Vagina (tissue), 2 donors: ENCODE measurements at regions not wholly inside any gene's neighbourhood (a gene's known extent, or its start where the extent isn't known, plus 50 kb on each side); places are given as distances from the start of the nearest gene placed in this dataset.

Experiments used
- DNase-seq, 2 donors: peaks; one replicate each; pipeline ENCODE4 v3.0.0-alpha.2; 2017; ENCODE audit errors: extremely low spot score in 2 of 2
- H3K27ac ChIP-seq: fragments of 200-600 bp; sonication (generic); one replicate; pipeline ENCODE4 v1.5.1; 2019
- H3K27me3 ChIP-seq: fragments of 200-600 bp; sonication (generic); one replicate; pipeline ENCODE4 v1.5.1; 2019
- H3K36me3 ChIP-seq, 2 donors: fragments of 200-600 bp; sonication (generic); one replicate each; pipeline ENCODE4 v1.5.1; 2017 to 2019
- H3K4me1 ChIP-seq: fragments of 200-600 bp; sonication (generic); one replicate; pipeline ENCODE4 v1.5.1; 2019
- H3K4me3 ChIP-seq, 2 donors: fragments of 200-600 bp; sonication (generic); 1 replicate in 1 of 2; 2 replicates in 1 of 2; pipeline ENCODE4 v1.5.1; 2016 to 2019
- H3K9me3 ChIP-seq: fragments of 200-600 bp; sonication (generic); one replicate; pipeline ENCODE4 v1.5.1; 2019
- CTCF ChIP-seq, 3 experiments: fragments of 450-650 bp in 2 of 3; fragments of 200-600 bp in 1 of 3; sonication (generic) in 1 of 3; IDR thresholded peaks; one replicate each; pipeline ENCODE4 v1.5.1; 2017 to 2019; ENCODE audit warnings: antibody characterized with exemption in 3 of 3, mild to moderate bottlenecking in 2 of 3, moderate library complexity in 2 of 3
- POLR2A ChIP-seq, 2 donors: fragments of 450-650 bp; IDR thresholded peaks; one replicate each; pipeline ENCODE4 v1.6.1; 2017; ENCODE audit warnings: antibody characterized with exemption in 2 of 2, mild to moderate bottlenecking in 2 of 2, moderate library complexity in 2 of 2
- POLR2AphosphoS5 ChIP-seq, 2 donors: sonication (generic); formaldehyde crosslinking; IDR thresholded peaks; one replicate each; pipeline ENCODE4 v1.9.0; 2017; ENCODE audit warnings: antibody characterized with exemption in 2 of 2, mild to moderate bottlenecking in 2 of 2, low read depth in 1 of 2; ENCODE audit not compliant: insufficient read depth in 1 of 2
- intact Hi-C: fragments of 100-400 bp; cut with DNase I; formaldehyde crosslinking; loops from one replicate; pipeline ENCODE4 v1.15.1; 2023

GRCh38 chr11:79990141-79990540 lies 549.3 kb upstream of the TENM4 start:
- intact Hi-C loops: no loop called here
- DNase-seq: no peak
- Histone ChIP-seq H3K9me3 (no peaks in the 10 kb centered on the region), H3K27ac (no peak overlapping the region), H3K4me3 (no peak overlapping the region), H3K4me1 (no peaks in the 10 kb centered on the region), H3K27me3 (no peaks in the 10 kb centered on the region), H3K36me3 (no peaks in the 10 kb centered on the region)
- TF ChIP-seq CTCF (IDR thresholded peaks at IDR 0.05): no peak
- TF ChIP-seq POLR2AphosphoS5 (IDR thresholded peaks at IDR 0.05; ENCODE audit: insufficient read depth in 1 of 2, low read depth in 1 of 2): no peak
- no peak for TF ChIP-seq POLR2A (IDR thresholded peaks at IDR 0.05)

- H3K9me3 ChIP-seq: no peaks in the 10 kb centered on the region
- DNase-seq: no peak
- no peak overlapping the region for H3K27ac ChIP-seq
- H3K27me3 ChIP-seq: no peaks in the 10 kb centered on the region
- TF ChIP-seq POLR2A (IDR thresholded peaks at IDR 0.05) (no peak), POLR2AphosphoS5 (IDR thresholded peaks at IDR 0.05; ENCODE audit: insufficient read depth in 1 of 2, low read depth in 1 of 2) (no peak), CTCF (IDR thresholded peaks at IDR 0.05) (no peak)
- intact Hi-C loops: no loop called here
- H3K4me1 ChIP-seq: no peaks in the 10 kb centered on the region
- no peak overlapping the region for H3K4me3 ChIP-seq
- H3K36me3 ChIP-seq: no peaks in the 10 kb centered on the region
Observed at GRCh38 chr11:79982185-79982584, 541.4 kb upstream of the TENM4 start.

- no peak for DNase-seq
- TF ChIP-seq POLR2AphosphoS5 (IDR thresholded peaks at IDR 0.05; ENCODE audit: insufficient read depth in 1 of 2, low read depth in 1 of 2): no peak
- Histone ChIP-seq H3K4me1 (no peaks in the 10 kb centered on the region), H3K9me3 (no peaks in the 10 kb centered on the region), H3K27me3 (no peaks in the 10 kb centered on the region), H3K36me3 (no peaks in the 10 kb centered on the region), H3K27ac (no peak overlapping the region), H3K4me3 (no peak overlapping the region)
- intact Hi-C loops: no loop called here
Observed at GRCh38 chr11:79980916-79981315, 540.1 kb upstream of the TENM4 start.

- Histone ChIP-seq H3K4me3 (no peak overlapping the region), H3K27ac (no peak overlapping the region), H3K36me3 (no peaks in the 10 kb centered on the region), H3K27me3 (no peaks in the 10 kb centered on the region), H3K9me3 (no peaks in the 10 kb centered on the region), H3K4me1 (peaks cover 6% of the 10 kb centered on the region)
- intact Hi-C loops: no loop called here
- DNase-seq: no peak
- no peak for TF ChIP-seq CTCF (IDR thresholded peaks at IDR 0.05)
- TF ChIP-seq POLR2A (IDR thresholded peaks at IDR 0.05): no peak
- TF ChIP-seq POLR2AphosphoS5 (IDR thresholded peaks at IDR 0.05; ENCODE audit: insufficient read depth in 1 of 2, low read depth in 1 of 2): no peak
Observed at GRCh38 chr11:79973721-79974617, 533.1 kb upstream of the TENM4 start.

GRCh38 chr11:79971255-79971654 lies 530.4 kb upstream of the TENM4 start:
- intact Hi-C loops: no loop called here
- H3K36me3 ChIP-seq: no peaks in the 10 kb centered on the region
- no peak for DNase-seq
- H3K27me3 ChIP-seq: no peaks in the 10 kb centered on the region
- H3K4me1 ChIP-seq: peaks cover 6% of the 10 kb centered on the region
- TF ChIP-seq POLR2A (IDR thresholded peaks at IDR 0.05): no peak
- TF ChIP-seq CTCF (IDR thresholded peaks at IDR 0.05): no peak
- TF ChIP-seq POLR2AphosphoS5 (IDR thresholded peaks at IDR 0.05; ENCODE audit: insufficient read depth in 1 of 2, low read depth in 1 of 2): no peak
- no peak overlapping the region for H3K4me3 ChIP-seq
- no peaks in the 10 kb centered on the region for H3K9me3 ChIP-seq
- H3K27ac ChIP-seq: no peak overlapping the region
